Skeletal muscle cell (primary cell): ENCODE measurements at regions not wholly inside any gene's neighbourhood (a gene's known extent, or its start where the extent isn't known, plus 50 kb on each side); places are given as distances from the start of the nearest gene placed in this dataset.

ENCODE experiments used
- DNase-seq: peaks from one replicate; pipeline ENCODE4 v3.0.0-alpha.2; 2010; ENCODE audit warnings: low read depth
- H3K4me3 ChIP-seq: 2 replicates; pipeline ENCODE4 v1.5.1; 2011; ENCODE audit warnings: low read depth, mild to moderate bottlenecking, control low read depth, low read length, moderate library complexity

GRCh38 chr9:19975499-19975898 lies 186.7 kb upstream of the SLC24A2 start:
- no peak overlapping the region for H3K4me3 ChIP-seq
- DNase-seq, result no peak

GRCh38 chr9:19969721-19970120 lies 180.9 kb upstream of the SLC24A2 start:
- no peak overlapping the region for H3K4me3 ChIP-seq
- DNase-seq, result peak; percentile 41

GRCh38 chr9:19967888-19968459 lies 179.1 kb upstream of the SLC24A2 start:
- no peak overlapping the region for H3K4me3 ChIP-seq
- no peak for DNase-seq

GRCh38 chr9:19967216-19967887 lies 178.5 kb upstream of the SLC24A2 start:
- no peak for DNase-seq
- H3K4me3 ChIP-seq, result no peak overlapping the region

- no peak overlapping the region for H3K4me3 ChIP-seq
- no peak for DNase-seq
These were observed 176.5 kb upstream of the SLC24A2 start for GRCh38 chr9:19965336-19965735.

- H3K4me3 ChIP-seq, result no peak overlapping the region
- no peak for DNase-seq
These were observed 159.2 kb upstream of the SLC24A2 start for GRCh38 chr9:19947996-19948395.

- DNase-seq, result no peak
- H3K4me3 ChIP-seq, result no peak overlapping the region
These were observed 157.7 kb upstream of the SLC24A2 start for GRCh38 chr9:19946441-19947109.

GRCh38 chr9:19941874-19942273 lies 153.0 kb upstream of the SLC24A2 start:
- no peak overlapping the region for H3K4me3 ChIP-seq
- no peak for DNase-seq

- DNase-seq, result no peak
These were observed 152.1 kb upstream of the SLC24A2 start for GRCh38 chr9:19940811-19941535.

GRCh38 chr9:19939734-19940278 lies 151.0 kb upstream of the SLC24A2 start:
- DNase-seq, result no peak
- no peak overlapping the region for H3K4me3 ChIP-seq

More at GRCh38 chr9:19940811-19941535, 152.1 kb upstream of the SLC24A2 start:
- no peak overlapping the region for H3K4me3 ChIP-seq

GRCh38 chr9:19938990-19939733 lies 150.3 kb upstream of the SLC24A2 start:
- no peak overlapping the region for H3K4me3 ChIP-seq
- no peak for DNase-seq

GRCh38 chr9:19937121-19937520 lies 148.3 kb upstream of the SLC24A2 start:
- H3K4me3 ChIP-seq, result no peak overlapping the region
- DNase-seq, result no peak

GRCh38 chr9:19936598-19936997 lies 147.8 kb upstream of the SLC24A2 start:
- DNase-seq, result no peak
- H3K4me3 ChIP-seq, result no peak overlapping the region

- no peak overlapping the region for H3K4me3 ChIP-seq
- DNase-seq, result no peak
These were observed 146.6 kb upstream of the SLC24A2 start for GRCh38 chr9:19935422-19935821.

GRCh38 chr9:19934301-19934871 lies 145.5 kb upstream of the SLC24A2 start:
- peak overlapping the region; percentile 55 for H3K4me3 ChIP-seq

GRCh38 chr9:19931098-19931890 lies 142.5 kb upstream of the SLC24A2 start:
- DNase-seq, result no peak
- no peak overlapping the region for H3K4me3 ChIP-seq

More at GRCh38 chr9:19934301-19934871, 145.5 kb upstream of the SLC24A2 start:
- DNase-seq, result no peak

- no peak overlapping the region for H3K4me3 ChIP-seq
- DNase-seq, result no peak
These were observed 138.7 kb upstream of the SLC24A2 start for GRCh38 chr9:19927560-19927959.

GRCh38 chr9:19926774-19927173 lies 137.9 kb upstream of the SLC24A2 start:
- H3K4me3 ChIP-seq, result no peak overlapping the region
- no peak for DNase-seq
